GM21447 (cell line): ENCODE measurements at regions not wholly inside any gene's neighbourhood (a gene's known extent, or its start where the extent isn't known, plus 50 kb on each side); places are given as distances from the start of the nearest gene placed in this dataset.
"Not testable (repeated sequence)": the region's sequence is repeated elsewhere in the genome, so short reads cannot be mapped to it uniquely, and the experiment has no call there.

Source experiments
- ATAC-seq: cut with Tn5 transposase; IDR thresholded peaks from one replicate; pipeline ENCODE4 v1.9.1; 2021; ENCODE audit not compliant: unreplicated experiment

DNA sequence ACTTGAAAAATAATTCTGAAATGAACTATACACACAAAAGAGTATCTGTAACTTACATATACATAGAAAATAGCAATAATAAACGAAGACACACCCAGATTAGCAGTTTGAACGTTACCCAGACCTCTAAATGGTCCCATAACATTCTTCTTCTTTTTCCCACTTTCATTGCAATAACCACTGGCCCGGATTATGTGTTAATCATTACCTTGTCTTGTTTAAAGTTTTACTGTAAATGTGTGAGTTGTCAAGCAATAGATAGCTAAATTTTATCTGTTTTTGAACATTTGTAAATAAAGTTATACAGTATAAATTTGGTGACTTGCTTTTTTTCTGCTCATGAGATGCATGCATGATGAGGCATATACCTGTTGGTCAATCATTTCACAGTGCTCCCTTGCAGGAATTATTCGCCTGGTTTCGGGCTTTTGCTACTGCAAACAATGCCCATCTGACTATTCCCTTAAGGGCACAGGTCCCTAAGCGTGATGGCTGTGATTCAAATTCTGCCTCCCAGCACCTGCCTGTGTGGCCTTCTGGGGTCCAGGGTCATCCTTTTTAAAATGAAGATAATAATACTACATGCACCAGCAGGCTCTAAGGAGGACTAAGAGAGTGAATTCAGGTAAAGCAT, 66.1 kb downstream of the GADD45G start:
- ATAC-seq: no peak

DNA sequence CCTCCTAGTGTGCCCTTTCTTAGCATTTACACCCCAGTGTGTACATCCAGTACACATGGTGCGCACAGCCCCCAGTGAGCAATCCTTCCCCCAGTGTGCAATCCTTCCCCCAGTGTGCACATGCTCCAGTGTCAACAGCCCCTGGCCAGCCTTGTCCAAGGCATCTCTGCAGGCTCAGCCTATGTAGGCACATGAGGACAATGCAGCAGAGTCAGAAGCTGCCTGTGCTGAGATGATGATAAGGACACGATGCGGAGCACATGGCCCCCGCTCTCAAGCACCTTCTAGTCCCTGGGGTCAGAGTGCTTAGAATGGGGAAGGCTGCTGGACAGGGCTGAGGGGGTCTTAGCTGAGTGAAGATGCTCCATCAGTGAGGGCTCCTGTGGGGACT, 69.8 kb downstream of the GADD45G start:
- no peak for ATAC-seq

DNA sequence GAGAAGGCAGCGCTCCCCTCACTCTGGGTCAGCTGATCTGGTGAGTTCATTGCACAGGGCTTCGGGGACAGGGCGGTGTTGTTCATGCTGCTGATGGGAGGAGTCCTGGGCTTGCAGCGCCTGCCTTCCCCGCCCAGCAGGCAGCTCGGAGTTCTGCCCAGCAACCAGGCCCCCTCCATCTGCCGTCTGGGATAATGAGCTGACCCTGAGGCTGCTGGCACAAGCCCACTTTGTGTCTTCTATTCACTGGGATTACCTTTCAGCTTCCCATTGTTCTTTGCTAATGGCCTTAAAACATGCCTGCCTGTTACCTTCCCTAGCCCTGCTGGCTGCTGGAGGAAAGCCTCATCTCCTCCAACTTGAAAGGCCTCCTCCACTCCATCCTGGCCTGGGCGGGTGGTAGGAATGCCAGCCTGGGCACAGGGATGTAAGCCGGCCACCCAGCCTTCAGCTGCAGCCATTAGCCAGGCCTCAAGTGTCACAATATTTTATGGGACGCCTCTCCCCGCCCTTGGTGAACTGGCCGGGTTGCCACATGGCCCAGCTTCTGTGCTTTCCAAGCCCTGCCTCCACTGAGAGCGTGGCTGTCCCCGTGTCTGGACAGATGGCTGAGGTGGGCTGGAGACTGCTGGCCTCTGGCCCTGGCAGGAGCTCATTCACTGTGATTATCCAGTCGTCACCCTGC, 70.4 kb downstream of the GADD45G start:
- no peak for ATAC-seq

DNA sequence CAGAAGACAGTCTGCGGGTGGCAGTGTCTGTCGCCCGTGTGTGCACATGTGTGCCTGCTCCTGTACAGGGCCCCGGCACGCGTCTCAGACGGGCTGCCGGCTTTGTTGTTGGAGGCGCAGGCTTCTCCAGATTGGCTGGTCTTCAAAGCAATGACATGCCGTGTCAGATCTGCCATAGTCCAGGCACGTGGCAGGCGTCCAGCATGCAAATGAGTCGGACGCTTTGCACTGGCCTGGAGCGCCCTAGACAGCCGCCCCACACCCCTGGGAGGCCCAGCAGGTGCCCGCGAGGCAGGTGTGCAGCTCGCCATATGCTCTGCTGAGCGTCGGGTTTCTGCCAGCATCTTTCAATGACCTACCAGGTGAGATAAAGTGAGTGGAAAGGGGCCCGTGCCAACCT, 71.5 kb downstream of the GADD45G start:
- no peak for ATAC-seq

DNA sequence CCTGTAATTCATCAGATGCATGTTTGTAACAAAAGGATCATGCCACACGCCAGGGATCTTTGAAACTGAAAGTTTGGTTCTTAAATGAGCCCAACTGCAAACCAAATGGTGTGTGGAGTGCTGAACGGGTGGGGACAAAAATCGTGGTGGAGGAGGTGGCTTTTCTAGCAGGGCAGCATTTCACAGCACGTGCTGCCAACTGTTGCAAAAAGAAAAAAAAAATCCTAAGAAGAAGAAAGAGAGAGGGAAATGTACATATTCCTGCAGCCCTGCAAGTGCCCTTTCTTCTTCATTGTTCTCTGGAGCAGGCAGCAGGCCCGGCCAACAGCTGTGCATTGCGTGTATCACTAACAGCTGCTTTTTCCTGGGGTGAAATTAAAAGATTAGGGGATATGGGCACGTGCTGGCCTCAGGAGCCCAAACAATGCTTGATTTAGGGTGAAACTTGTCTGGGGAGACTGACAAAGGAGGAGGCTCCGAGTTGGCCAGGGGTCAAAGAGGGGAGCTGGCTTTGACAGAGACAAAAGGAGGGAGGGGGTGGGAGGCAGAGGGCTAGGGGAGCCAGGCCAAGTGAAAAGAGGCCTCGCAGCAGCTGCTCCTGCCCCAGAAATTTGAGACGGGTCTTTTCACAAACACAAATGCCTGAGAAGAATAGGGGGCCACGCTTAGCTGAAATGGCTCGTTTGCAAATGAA, 73.0 kb downstream of the GADD45G start:
- no peak for ATAC-seq

DNA sequence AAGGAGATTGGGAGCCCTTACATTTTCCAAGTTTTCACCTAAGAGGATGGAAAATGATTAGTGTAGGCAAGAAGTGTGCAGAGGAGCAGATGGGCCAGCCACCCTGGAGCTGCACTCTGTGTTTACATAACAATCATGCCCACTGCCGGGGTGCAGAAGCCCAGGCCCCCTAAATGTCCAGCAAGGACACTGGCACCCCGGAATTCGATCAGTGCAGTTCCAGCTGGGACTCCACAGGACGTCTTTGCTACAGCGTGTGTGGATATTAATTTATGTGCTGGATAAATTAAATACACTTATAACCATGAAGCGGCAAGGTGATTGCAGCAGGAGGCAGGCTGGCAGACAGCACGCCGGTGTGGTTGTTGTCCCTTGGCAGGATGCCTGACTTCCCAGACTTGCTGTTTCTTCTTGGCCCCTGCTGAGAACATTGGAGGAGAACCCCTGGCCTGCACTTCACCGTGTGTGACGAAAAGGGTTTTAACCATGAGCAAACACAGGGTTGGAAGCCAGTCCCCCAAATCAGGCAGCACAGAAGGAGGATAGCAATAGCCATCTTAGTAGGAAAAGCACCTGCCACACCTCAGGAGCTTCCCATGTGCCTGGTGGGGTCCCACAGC, 73.7 kb downstream of the GADD45G start:
- no peak for ATAC-seq

DNA sequence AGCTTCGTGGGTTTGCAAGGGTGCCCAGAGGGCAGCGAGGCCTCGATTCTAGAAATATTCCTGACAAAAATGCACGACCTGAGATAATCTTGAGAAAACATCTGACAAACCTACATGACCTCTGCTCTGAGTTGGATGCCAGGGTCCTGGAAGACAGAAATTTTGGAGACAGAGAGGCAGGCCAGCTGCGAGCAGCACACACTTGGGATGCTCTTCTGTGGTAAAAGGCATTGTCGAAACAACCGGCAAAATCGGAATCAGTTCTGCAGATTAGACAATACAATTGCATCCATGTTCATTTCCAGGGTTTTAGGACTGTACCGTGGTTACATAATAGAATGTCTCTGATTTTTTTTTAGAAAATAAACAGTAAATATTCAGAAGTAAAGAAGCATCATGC, 74.2 kb downstream of the GADD45G start:
- no peak for ATAC-seq

DNA sequence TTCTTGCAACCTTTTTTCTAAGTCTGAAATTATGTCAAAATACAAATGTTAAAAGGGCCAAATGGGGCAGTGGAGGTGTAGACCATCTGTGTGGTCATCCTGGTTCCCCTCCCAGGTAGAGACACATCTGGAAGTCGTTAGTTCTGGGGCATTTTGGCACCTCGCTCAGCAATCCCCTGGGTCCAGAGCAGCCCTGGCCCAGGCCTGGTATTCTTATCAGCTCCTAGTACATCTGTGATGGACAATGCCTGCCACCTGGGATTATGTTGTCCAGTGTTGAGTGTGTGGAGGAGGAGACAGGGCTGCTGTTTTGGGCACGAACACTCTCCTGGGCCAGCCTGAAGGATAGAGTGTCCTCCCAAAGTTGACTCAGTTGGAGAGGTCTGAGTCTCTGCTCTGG, 74.8 kb downstream of the GADD45G start:
- ATAC-seq: no peak

DNA sequence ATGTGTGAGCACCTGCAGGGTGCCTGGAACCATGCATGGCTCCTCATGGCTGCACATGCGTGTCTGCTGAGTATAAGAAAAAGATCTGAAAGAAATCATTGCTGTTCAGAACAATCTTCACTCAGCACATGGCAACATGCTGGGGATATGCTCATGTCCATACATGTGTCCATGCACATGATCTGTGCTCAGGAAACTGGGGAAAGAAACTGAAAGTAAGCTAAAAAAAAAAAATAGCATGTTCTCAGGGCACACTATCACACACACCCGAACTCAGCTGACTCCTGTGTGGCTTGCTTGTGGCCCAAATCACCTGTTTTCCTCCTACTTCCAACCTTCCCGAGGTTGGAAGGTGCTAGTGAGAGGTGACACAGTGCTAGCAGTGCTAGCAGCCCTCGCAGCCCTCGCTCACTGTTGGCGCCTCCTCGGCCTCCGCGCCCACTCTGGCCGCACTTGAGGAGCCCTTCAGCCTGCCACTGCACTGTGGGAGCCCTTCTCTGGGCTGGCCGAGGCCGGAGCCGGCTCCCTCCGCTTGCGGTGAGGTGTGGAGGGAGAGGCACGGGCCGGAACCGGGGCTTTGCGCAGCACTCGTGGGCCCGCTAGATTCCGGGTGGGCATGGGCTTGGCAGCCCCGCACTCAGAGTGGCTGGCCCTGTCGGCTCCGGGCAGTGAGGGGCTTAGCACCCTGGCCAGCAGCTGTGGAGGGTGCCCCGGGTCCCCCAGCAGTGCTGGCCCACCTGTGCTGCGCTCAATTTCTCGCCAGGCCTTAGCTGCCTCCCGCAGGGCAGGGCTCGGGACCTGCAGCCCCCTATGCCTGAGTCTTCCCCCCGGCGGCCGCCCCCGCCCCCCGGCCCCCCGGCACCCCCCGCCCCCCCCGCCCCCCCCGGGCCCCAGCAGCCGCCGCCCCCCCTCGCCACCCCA, 76.0 kb downstream of the GADD45G start:
- ATAC-seq: no peak

DNA sequence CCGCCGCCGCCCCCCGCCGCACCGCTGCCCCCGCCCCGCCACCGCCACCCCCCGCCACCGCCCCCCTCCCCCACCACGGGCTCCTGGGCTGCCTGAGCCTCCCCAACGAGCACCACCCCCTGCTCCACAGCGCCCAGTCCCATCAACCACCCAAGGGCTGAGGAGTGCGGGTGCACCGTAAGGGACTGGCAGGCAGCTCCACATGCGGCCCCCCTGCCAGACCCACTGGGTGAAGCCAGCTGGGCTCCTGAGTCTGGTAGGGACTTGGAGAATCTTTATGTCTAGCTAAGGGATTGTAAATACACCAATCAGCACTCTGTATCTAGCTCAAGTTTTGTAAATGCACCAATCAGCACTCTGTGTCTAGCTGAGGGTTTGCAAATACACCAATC, 76.7 kb downstream of the GADD45G start:
- not testable (repeated sequence) for ATAC-seq

DNA sequence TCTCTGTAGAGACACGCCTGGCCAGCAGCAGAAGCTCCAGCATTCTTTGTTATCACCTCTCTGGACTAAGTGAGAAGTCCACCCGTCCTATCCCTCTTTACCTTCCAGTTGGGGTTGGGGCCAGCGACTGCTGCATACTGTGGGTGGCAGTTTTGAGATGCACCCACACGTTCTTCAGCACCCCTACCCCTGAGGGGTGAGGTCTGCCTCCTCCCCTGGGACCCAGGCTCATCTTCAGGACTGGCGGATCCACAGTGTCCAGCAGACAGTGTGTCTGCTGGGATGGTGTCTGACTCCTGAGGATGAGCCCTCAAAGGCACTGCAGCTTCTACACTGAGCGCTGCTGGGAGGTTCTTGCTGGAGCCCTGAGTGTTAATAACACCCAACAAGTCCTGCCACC, 78.8 kb downstream of the GADD45G start:
- ATAC-seq: no peak

DNA sequence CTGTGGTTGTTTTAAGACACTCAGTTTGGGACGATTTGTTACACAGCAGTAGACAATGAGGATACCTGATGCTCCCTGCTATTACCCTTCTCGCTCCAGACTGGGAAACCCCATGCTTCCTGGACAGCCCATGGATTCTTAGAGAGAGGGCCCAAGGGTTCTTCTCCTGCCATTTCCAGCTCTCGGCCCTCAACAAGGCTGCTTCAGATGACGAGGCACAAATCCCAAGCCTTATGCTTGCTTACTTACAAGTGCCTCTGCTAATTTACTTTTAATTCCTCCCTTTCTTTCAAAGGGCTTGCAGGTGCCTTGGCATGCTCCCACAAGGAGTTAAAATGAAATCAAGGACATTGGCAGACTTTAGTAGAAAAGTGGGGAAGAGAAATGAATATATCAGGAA, 79.4 kb downstream of the GADD45G start:
- no peak for ATAC-seq

DNA sequence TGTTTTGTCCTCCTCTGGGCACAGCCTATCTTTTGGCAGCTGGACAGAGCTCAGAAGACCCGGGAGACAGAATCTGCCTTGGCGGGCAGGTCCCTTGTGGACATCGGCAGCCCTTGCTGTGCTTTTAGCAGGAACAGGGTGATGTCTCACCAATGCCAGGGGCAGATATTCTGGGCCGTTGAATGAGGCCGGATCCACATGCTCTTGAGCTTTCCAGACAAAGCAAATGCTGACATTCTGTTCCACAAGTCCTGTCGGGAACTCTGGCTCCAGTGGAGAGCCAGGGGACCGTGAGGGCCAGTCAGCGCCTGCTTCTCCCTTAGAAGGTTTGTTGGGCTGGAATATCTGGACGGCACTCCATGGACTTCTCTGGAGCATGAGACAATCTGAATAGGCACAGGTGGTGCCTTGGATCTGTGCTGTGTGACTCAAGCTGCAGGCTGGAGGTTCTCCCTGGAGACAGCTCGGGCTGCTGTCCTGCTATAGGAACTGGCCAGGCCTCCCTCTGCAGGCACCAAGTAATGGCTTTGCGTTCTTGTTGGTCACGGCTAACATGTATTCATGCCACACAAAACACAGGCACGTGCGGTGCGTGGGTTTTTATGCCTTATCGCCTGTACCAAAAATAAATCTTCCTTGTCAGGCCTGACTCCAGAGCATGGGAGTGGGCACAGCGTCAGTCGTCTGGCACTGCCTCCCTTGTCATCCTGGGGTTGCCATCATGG, 80.3 kb downstream of the GADD45G start:
- no peak for ATAC-seq

DNA sequence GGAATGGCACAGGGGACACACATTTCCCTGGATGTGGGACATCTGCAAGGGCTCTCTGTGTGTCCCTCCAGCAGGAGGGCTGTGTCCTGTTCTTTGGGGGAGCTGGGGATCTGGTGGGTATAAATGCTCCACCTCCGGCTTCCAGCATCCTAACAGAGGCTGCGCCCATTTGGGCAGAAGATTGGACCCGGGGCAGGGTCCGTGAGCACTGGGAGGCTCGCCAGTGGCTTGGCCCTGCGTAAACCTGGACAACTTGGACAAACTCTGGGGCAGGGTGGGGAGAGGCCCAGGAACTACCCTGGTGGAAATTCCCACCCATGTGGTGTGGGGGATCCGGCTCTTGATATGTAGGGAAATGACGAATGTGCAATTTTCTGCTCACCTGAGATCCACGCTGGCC, 80.9 kb downstream of the GADD45G start:
- no peak for ATAC-seq

DNA sequence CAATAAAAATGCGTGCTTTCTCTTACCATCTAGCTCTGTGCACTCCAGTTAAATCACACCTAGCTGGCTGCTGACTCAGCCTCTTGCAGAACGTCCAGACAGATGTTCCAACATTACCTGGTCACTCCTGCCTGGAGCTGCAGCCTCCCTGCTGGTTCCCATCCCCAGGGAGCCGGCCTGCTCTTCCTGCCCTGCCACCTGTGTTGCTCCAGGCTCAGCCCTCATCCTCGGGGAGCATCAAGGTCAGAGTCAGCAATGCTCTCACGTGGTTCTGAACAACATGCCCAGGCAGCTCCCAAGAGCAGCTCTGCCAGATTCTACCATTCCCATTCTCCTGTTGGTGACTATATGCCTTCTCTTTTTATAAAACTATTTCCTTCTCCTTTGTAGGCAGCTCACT, 81.3 kb downstream of the GADD45G start:
- no peak for ATAC-seq

DNA sequence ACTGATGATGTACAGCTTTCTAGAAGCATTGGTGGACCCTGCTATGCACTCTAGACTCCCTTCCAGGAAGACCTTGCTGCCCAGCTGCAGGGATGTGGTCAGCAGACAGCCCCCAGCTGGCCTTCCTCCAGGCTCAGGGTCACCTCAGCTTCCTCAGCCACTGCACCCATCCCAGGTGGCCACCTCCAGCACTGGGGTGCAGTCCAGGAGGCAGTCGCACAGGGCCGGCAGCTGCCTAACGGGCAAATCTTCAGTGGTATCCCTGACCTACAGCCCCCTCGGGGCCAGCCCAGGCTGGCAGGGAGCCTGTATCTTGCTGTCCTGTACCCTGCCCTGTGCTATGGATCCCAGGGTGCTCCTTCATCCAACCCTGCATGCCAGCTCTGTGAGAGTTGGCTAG, 81.8 kb downstream of the GADD45G start:
- ATAC-seq: no peak

DNA sequence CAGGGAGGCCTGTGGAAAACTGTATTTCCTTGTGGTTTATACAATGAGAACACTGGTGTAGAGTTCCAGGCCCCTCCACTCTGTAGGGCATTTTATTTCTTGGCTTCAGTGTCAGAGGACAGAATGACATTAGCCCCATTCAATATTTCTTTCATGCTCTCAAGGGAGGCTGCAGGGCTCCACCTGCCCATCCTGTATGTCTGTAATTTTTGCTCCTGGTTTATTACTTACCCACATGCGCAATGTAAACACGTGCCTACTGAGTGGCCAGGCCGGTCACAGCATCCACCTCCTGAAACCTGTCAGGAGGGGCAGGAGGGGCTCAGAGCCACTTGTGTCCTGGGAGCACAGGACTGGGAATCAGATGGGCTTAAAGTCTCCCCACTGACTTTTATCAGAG, 82.4 kb downstream of the GADD45G start:
- no peak for ATAC-seq

DNA sequence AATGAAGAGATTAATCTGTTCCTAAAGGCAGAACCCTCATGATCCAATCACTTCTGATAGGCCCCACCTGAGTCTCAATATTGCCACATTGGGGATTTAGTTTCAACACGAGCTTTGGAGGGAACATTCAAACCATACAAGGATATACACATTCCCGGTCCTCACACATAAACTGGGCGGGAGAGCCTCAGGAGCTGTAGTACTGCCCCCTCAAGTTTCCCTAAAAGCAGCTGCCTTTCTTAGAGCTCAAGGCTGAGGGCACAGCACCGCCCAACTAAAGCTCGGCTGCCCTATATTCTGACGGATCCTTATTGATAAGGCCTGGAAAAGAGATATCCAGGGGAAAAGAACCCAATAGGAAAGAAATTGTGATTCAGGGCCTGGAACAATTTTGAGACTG, 83.0 kb downstream of the GADD45G start:
- no peak for ATAC-seq

DNA sequence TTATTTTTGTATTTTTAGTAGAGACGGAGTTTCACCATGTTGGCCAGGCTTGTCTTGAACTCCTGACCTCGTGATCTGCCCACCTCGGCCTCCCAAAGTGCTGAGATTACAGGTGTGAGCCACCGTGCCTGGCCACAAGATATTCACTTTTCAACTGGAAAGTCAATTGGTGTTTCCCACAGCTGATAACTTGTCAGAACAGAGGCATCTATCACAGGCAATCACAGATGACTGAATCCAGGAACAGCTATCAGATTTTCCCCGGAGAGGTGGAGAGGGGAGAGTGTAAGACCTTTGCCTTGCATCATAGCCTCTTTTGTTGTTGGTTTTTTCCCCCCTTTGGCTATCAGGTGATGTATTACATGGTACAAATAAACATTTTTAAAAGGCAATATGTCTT, 84.5 kb downstream of the GADD45G start:
- ATAC-seq: not testable (repeated sequence)

DNA sequence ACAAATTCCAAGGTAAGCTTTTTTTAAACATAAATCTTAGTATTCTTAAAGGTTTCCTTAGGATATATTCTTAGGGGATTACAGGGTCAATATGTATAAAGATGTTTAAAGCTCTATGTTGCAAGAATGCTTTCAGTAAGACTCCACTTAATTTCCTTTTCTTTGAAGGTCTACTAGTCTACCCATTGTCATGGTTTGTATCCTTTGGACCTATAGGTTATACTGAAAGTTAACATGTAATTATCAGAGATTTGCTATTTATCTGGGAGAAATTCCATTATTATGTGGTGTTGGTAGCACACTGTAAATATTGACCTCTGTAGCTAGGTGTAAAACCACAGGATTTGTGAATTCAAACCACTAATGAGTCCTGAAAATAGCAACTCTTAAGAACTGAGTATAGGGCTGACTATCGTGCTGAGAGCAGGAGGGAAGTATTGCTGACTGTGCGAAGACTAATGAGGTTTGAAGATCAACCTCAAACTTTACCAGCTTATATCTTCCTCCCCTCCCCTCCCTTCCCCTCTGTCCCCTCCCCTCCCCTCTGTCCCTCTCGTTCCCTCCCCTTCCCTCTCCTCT, 85.6 kb downstream of the GADD45G start:
- ATAC-seq: peak; percentile 94
